Fibroblast of upper back skin (primary cell): ENCODE measurements at regions not wholly inside any gene's neighbourhood (a gene's known extent, or its start where the extent isn't known, plus 50 kb on each side); places are given as distances from the start of the nearest gene placed in this dataset.
A peak's percentile ranks its signal among the peaks of the same experiment; 100 is the strongest.
"Not testable (repeated sequence)": the region's sequence is repeated elsewhere in the genome, so short reads cannot be mapped to it uniquely, and the experiment has no call there.

Experiments used
- DNase-seq: peaks from one replicate; pipeline ENCODE4 v3.0.0-alpha.2; 2013

DNA sequence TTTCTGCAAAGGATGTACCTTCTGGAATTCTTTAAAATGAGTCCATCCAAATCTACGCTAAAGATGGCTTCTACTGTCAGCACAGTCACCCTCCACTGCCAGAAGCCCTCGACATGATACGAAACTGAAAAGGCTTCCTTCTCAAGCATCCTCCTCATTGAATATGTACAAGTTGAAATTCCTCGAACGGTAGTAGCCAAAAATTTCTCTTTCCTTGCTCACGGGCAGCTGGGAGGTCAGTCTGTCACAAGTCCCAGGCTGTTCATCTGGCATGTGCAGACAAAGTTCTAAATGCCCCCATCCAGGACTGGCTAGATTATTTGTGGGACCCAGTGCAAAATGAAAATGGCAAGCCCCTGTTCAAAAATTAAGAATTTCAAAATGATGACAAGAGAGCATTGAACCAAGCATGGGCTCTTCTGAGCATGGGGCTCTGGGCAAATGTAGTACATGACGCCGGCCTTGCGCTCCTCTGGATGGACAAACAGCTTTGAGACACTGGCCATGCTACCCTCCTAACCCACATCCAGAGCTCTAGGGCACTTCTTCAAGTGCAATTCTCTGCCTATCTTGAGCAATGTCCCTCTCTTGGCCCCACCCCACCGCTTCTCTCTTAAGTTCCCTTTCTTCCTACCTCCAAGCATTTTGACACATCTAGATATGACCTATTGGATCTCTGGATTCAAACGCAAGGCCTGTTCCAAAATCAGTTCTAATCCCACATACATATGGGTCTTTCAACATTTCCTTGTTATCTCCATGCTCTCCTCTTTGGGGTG lies 78.9 kb upstream of the FLT1 start:
- no peak for DNase-seq

DNA sequence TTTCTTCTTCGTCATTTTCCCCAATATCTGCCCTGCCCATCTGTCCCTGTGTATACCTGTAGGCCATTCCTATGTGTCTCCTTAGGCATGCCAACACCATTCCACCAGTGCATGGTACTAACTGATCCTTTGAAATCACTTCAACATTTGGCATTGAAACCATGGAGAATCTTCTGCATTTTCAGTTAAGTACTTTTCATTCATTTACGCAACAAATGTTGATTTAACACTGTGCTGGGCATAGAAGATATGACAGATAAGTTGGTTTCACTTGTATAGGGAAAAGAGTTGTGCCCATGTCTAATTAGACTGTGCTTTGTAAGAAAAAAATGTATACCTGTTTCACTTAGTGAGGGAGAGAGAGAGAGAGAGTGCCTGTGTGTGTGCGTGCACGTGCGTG lies 77.9 kb upstream of the FLT1 start:
- no peak for DNase-seq

DNA sequence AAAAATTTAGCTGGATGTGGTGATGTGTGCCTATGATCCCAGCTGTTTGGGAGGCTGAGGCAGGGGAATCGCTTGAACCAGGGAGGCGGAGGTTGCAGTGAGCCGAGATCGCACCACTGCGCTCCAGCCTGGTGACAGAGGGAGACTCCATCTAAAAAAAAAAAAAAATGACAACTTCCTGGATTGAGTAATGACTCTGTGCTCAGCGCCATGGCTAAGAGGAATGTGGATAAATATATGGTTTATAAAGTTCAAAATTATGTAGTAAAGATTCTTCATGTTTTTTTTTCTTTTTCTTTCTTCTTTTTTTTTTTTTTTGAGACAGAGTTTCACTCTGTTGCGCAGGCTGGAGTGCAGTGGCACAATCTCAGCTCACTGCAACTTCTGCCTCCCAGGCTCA lies 75.4 kb upstream of the FLT1 start:
- DNase-seq: not testable (repeated sequence)

DNA sequence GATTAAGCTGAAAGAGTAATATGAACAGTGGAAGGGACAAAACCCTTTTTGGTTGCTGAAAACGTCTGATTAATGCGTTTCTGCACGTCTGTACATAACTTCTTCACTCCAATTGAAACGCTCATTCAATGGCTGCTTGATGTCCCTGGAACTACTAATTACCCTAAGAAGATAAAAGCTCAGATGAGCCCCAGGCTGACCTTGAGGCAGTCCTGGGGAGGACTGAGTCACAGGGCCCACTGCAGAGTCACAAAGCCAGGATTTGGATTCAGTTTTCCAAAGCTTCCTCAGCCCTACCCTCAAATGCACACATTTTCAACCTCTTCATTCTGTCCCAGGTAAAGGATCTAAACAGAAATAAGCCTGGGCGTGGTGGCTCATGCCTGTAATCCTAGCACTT lies 75.0 kb upstream of the FLT1 start:
- DNase-seq: no peak

DNA sequence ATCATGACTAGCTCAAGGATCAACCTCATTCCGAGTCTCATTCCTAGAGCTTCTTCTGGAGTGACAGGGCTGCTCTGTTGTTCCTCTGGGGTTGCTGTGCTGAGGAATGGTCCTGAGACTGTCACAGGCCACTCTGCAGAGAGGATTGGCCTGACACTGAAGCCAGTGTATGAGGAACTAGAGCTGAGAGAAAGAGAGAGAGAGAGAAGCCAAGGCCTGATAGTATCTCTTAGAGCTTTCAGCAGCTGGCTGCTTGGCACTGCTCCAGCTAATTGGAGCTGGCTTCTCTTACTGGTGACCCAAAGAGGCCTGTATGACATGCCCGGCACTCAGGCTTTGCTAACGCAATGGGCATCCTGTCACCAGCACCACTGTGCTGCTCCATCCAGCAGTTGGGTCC lies 73.4 kb upstream of the FLT1 start:
- peak; percentile 32 for DNase-seq

DNA sequence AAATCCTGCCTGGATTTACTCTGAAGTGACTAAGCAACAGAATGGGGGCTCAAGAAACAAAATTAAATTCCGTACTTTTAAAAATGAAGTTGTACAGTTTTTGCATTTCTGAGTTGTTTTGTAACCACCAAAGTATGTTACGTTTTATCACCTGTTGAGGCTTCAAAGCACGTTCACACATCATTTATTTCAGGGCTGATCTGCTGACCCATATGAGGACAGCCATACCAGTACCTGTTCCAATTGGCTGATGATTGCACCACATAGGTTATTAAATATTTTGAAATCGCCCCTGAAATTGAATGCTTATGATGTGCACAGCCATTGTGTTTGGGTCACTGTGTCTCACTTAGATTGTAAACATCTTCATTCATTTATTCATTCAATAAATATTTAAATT lies 72.0 kb upstream of the FLT1 start:
- no peak for DNase-seq

DNA sequence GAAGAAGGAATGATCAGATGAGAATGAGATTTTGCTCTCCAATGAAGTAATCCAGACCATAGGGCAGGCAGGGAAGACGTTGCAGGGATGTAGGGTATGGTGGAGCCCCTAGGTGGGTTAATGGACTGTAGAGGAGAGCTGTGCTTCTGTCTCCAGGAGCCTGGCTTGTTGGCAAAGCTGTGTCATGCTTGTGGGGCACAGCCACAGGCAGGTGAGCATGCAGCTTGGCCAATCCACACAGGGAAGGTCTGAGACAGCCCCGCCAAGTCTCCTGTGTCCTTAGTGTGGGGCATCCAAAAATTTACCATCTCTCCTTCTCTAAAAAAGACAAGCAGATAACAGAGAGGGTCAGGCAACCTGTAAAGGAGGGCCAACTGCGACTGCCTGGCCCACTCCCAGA lies 71.4 kb upstream of the FLT1 start:
- DNase-seq: no peak

DNA sequence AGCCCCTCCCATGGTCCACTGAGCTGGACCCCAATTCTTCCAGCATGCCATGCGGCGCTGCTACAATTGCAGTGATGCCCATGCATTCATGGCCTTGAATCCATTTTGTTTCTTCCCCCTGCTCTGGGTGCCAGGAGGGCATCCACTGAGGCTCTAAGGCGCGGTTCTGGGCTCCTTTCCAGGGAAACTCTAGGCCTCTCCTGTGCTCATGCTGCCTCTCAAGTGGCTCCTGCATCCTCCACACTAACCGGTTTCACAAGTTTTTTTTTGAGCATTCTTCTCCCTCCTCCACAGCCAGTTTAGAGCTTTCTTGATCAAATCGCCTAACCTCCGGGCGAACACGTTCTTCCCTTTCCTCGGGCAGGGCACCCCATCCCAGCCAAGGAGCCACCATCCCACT lies 69.1 kb upstream of the FLT1 start:
- DNase-seq: no peak

DNA sequence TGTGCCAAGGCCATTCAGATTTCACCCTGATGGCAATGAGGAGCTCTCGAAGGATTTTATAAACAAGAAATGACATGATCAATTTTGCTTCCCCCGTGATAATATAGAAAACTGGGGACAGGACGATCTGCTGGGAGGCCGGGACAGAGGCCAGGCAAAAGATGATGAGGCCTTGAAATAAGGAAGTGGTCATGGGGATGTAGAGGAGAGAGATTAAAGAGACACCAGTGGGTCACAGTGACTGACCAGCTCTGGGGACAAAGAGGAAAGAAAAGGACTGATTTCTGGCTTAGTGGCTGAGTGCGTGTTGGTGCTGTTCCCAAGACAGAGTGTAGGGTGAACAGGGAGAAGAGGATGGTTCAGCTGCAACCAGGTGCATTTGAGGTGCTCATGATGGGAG lies 68.7 kb upstream of the FLT1 start:
- no peak for DNase-seq

DNA sequence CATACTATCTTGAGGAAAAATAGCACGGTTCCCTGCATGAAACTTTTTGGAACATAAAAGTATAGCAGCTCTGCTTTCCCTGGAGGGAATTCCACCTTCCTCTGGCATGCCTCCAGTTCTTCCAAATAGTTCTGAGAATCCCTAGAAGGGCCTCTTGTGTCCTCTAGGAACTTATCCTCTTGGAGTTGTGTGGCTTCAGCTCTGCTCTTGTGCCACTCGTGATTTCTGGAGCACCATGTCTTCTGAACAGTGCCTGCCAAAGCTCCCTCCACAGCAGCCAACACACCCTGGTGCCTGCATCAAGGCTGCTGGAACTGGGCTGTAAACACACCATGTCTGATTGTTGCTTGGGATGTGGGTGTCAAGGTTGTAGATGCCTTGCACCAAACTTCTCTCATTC lies 65.7 kb upstream of the FLT1 start:
- no peak for DNase-seq

DNA sequence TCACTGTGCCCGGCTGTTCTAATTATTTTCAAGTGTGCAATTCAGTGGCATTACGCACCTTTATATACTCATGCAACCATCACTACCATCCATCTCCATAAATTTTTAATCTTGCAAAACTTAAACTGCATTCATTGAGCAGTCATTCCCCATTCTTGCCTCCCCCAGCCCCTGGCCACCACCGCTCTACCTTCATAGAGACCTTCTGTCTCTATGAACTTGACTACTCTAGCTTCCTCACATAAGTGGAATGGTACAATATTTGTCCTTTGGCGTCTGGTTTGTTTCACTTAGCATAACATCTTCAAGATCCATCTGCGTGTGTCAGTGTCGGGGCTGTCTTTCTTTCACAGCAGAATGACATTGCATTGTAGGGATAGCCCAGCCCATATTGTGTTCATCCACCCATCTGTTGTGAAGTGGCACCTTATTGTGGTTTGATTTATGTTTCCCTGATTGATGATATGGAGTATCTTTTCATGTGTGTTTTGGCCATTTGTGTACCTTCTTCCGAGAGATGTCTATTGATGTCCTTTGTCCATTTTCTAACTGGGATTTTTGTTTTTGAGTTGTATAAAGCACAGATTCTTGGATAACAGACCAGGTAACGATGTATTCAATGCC lies 64.8 kb upstream of the FLT1 start:
- no peak for DNase-seq

DNA sequence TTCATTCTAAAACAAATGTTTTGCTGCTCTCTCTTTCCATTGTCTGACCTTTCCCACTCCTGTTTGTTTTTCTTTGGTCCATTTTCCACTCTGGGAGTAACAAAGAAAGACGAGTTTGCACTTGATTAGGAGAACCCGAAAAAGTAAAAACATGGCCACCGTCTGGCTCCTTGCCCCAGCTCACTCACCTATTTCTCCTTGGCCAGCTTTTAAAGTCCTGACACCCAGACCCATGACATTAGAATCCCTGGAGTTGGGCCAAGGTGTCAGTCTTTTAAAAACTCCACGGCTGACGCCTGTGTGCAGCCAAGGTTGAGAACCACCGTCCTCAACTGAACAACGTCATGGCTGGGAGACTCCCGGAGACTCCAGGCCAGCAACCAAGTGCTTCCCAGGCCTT lies 63.6 kb upstream of the FLT1 start:
- DNase-seq: no peak

DNA sequence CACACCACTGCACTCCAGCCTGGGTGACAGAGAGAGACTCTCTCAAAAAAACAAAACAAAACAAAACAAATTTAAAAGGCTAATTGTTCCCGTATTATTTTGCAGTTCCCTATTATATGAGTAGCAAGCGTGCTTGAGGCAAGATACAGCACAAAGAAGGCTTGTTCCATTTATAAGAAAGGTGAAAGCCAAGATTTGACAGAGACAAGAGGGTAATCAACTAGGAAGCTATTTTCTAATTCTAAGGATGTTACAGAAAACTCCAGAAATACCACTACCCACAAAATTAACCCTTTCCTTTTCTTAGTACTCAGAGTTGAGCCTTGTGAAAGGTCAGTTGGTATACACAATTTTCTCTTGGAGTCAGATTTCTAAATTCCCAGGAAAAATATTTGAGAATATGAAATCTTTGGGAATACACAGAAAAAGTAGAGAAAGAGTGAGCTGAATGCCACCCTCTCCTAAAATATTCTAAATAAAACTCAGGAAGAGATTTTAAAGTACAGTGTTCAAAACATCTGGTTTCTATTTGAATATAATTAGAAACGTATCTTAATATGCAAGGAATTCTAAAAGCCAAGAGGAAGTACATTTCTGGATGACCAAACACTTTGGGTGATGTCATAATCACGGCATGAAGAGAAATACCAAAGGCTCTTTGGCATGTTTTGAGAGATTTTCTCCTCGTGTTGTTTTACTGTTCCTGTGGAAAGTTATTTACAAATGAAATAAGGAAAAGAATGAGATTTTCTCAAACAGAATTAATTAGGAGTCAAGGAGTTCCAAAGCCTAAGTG lies 63.0 kb upstream of the FLT1 start:
- peak; percentile 96 for DNase-seq

DNA sequence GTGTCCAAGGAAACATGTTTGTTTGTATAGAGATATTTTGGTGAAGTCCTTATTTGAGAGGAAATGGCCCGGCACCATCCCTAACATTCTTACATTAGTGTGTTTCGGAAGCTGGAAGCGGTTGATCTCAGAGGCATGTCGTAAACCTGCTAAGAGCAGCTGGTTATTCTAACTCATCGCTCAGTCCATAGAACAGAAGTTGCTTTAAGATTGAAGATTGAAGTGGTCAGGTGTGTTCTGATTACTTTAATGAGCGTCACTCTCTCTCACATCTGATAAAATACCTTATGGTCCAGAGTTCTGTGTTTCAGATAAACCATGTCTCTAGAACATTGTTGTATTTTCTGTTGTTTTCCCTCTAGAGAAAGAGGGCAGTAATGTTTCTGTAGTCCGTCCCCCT lies 60.2 kb upstream of the FLT1 start:
- DNase-seq: no peak

DNA sequence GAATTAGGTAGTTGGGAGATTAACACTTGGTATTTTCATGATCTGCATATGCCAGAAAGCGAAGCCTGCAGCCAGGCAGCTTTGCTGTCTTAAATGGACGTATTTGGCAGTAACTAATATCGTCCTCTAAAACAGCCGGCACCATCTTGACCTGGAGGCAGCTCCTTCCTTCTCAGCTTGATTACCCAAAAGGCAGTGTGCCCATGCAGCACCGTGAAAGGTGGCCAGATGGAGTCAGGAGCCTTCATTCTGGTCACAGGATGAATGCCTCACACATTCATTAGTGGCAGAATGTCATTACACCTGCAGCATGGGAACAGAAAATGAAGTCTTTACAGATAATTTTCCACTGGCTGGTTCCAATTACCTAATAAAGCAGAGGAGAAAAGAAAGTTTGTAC lies 59.0 kb upstream of the FLT1 start:
- DNase-seq: no peak

DNA sequence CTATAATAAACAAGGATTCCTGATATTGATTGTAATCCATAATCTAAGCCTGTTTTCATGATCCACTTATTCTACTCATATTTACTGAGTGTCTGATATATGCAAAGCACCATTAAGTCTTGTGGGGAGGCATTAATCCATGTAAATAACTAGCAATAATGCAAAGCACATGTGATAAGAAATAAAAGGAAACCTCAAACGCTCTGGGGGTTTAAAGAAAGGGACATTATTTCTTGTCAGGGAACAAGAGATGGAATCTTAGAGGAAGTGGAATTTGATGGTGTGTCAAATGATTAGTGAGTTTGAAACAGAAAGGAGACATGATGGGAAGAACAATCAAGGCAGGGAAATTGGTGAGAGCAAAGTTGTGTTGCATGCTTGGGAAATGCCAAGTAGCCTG lies 57.4 kb upstream of the FLT1 start:
- DNase-seq: peak; percentile 16

DNA sequence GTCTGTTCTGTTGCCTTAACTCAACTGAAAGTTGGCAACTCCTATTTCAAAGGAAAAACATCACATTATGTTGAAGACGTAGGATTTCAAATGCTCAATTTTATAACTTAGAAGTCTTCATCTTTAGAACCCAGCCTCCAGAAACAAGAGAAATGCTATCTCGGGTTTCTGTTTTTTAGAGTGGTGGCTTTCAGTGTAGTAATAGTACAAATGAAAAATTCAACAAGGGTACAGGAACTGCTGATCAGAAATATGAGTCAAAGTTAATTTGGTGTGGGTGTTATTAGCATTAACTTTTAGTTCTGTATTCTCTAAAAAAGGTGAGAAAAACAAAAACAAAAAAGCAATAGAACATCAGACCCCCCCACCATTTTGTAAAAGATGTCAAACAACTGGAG lies 56.6 kb upstream of the FLT1 start:
- DNase-seq: no peak

DNA sequence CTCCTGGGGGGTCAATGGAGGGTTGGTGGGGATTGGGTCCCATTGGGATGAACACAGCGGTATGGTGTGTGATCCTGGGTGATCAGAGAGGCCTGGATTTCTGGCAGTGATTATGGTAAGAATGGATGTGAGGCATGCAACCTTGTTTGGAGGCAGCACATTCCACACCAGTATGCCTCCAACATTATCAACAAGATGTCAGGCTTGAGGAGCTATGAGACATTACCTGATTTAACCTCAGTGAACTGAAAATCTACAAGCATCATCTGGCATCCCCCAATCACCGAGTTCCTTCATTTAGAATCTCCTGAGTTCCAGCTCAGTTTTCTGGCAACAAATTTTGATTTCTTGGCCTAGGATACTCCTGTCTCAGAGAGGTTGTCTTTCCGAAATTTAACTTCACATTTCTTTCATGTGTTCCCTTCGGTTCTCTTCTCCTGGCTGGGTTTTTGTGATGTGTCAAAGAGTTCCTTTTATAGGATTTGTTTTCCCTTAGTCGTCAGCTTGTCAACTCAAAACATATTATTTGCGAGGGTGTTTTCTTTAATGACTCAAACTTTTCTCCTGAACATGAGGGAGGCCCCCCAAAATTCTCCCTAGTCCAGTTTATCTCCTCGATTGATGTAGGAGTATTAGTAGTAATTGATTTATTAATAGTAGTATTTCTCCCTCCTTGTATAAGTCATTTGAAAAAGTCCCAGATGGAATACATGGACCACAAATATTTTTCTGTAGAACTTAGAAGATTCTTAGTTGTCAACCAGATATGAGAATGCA lies 56.0 kb upstream of the FLT1 start:
- no peak for DNase-seq

DNA sequence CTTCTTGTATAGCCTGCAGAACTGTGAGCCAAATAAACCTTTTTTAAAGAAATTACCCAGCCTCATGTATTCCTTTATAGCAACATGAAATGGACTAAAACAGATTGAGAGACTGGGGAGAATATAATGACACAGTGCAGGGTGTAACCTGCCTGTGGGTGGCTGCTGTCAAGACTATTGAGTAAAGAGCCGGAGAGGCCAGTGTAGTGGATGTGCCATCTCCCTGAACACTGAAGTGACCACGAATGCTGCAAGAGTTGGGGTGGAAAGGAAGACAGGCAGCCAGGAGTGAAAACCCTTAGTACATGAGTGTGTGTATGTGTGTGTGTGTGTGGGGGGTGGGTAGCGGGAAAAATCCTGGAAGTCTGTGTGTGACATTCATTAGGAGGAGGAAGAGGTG lies 55.2 kb upstream of the FLT1 start:
- no peak for DNase-seq

DNA sequence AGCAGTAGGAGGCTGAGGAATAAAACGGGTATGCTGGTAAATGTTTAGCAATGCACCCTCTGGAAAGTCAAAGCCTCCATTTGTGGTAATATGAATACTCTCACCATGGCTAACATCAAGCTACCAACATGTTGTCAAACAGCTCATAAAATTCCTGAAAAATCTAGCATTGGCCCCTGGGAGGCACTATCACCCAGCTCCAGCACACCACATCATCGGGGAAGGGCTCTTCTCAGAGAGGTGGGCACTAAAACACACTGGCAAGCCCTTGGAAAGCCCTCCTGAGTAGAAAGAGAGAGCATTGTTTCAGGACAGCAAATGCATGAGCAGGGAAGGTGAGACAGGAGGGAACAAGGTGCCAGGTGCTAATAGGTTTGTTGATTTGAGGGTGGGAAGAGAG lies 53.9 kb upstream of the FLT1 start:
- DNase-seq: no peak

DNA sequence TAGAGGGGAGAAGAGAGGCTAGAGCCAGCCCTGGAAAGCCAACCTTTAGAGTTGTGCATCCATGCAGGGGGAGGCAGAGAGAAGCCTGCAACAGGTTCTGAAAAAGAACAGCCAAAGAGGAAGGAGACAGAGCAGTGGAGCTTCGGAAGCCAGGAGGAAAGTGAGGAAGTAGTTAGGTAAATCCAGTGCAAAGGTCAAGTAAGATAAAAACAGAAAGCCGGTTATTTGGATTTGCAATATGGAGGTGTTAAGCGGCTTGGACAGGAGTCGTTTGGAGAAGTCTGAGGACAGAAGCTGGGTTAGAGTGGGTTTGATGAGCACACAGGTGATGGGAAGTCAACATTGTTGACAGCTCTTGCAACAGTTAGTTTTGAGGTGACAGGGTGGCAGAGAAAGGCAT lies 53.5 kb upstream of the FLT1 start:
- DNase-seq: no peak

DNA sequence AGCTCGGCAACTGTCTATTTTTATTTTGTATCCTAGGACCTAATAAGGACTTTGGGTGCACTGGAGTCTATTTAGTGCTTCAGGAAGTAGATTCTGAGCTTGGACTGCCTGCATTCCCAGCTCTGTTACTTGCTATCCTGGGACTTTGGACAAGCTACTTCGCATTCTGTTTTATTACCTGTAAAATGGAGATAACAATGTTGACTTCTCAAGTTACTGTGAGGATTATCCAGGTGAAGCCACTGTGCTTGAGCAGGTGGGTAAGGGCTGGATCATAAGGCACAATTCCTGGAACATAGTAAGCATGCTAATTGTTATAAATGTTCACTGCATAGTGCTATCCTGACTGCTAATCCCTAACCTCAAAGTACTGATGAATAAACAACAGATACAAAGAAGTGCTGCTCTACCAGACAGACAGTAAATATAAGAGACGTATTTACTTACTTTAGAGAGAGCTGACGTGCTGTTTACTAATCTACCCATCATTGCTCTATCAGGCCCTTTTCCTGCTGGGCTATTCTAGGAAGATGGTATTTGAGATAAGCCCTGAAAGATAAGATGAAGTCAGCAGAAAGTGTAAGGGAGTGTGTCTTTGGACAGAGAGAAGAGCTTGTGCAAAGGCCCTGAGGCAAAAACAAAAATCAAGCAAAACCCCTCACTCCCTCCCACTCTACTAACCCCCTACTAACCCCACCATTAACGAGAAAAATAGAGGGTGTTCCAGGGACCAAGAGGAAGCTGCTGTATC lies 50.8 kb upstream of the FLT1 start:
- no peak for DNase-seq
